Liver (tissue), 8 donors: ENCODE measurements at regions not wholly inside any gene's neighbourhood (a gene's known extent, or its start where the extent isn't known, plus 50 kb on each side); places are given as distances from the start of the nearest gene placed in this dataset.

ENCODE experiments used
- DNase-seq: peaks from one replicate; pipeline ENCODE4 v3.0.0-alpha.2; 2017; ENCODE audit warnings: low spot score
- H3K27ac ChIP-seq, 2 donors: one replicate each; pipeline ENCODE4 v1.7.0; 2013; ENCODE audit warnings: inconsistent platforms in 2 of 2, low read length in 2 of 2, control low read depth in 1 of 2, low read depth in 1 of 2, mild to moderate bottlenecking in 1 of 2
- H3K27me3 ChIP-seq, 4 donors: one replicate each; pipeline versions ENCODE4 v1.6.1 to v1.7.0; 2013; ENCODE audit warnings: low read length in 3 of 4, inconsistent platforms in 1 of 4, mild to moderate bottlenecking in 1 of 4, moderate library complexity in 1 of 4; ENCODE audit not compliant: control insufficient read depth in 4 of 4, insufficient read depth in 4 of 4
- H3K36me3 ChIP-seq, 4 donors: one replicate each; pipeline versions ENCODE4 v1.6.1 to v1.7.0; 2013; ENCODE audit warnings: low read length in 3 of 4, mild to moderate bottlenecking in 3 of 4, low read depth in 1 of 4, moderate library complexity in 1 of 4; ENCODE audit not compliant: control insufficient read depth in 4 of 4, insufficient read depth in 3 of 4
- H3K4me1 ChIP-seq, 4 donors: one replicate each; pipeline versions ENCODE4 v1.6.1 to v1.7.0; 2013; ENCODE audit warnings: low read length in 3 of 4, mild to moderate bottlenecking in 3 of 4, moderate library complexity in 1 of 4; ENCODE audit not compliant: control insufficient read depth in 4 of 4, insufficient read depth in 4 of 4
- H3K4me3 ChIP-seq, 3 donors: one replicate each; pipeline versions ENCODE4 v1.6.1 to v1.7.0; 2013; ENCODE audit warnings: low read length in 3 of 3, control low read depth in 1 of 3, low read depth in 1 of 3, mild to moderate bottlenecking in 1 of 3
- H3K9ac ChIP-seq, 2 donors: one replicate each; pipeline ENCODE4 v1.7.0; 2013; ENCODE audit warnings: low read length in 2 of 2, mild to moderate bottlenecking in 2 of 2, moderate library complexity in 2 of 2, control low read depth in 1 of 2, low read depth in 1 of 2
- H3K9me3 ChIP-seq, 4 donors: one replicate each; pipeline versions ENCODE4 v1.6.1 to v1.7.0; 2013; ENCODE audit warnings: low read length in 3 of 4; ENCODE audit not compliant: control insufficient read depth in 4 of 4
- EGR1 ChIP-seq, 2 donors: IDR thresholded peaks; 2 replicates each; pipeline ENCODE4 v1.6.1; 2016 to 2018; ENCODE audit warnings: antibody characterized with exemption in 2 of 2, low read depth in 2 of 2
- FOXA1 ChIP-seq: IDR thresholded peaks from 2 replicates; pipeline ENCODE4 v1.6.1; 2016; ENCODE audit warnings: antibody characterized with exemption
- FOXA2 ChIP-seq: IDR thresholded peaks from 2 replicates; pipeline ENCODE4 v1.6.1; 2016; ENCODE audit warnings: antibody characterized with exemption
- GABPA ChIP-seq, 2 donors: IDR thresholded peaks in 1 of 2; conservative IDR thresholded peaks in 1 of 2; 2 replicates each; pipeline ENCODE4 v1.6.1; 2016; ENCODE audit warnings: antibody characterized with exemption in 2 of 2, mild to moderate bottlenecking in 1 of 2, moderate library complexity in 1 of 2
- HNF4A ChIP-seq, 2 donors: conservative IDR thresholded peaks; 2 replicates each; pipeline ENCODE4 v1.6.1; 2016; ENCODE audit warnings: antibody characterized with exemption in 2 of 2, mild to moderate bottlenecking in 2 of 2
- HNF4G ChIP-seq: IDR thresholded peaks from 2 replicates; pipeline ENCODE4 v1.6.1; 2016; ENCODE audit warnings: antibody characterized with exemption
- JUND ChIP-seq, 2 donors: IDR thresholded peaks; 2 replicates each; pipeline ENCODE4 v1.6.1; 2016; ENCODE audit warnings: antibody characterized with exemption in 2 of 2
- NR2F2 ChIP-seq: IDR thresholded peaks from 2 replicates; pipeline ENCODE4 v1.6.1; 2016; ENCODE audit warnings: antibody characterized with exemption
- RAD21 ChIP-seq, 2 donors: IDR thresholded peaks; 2 replicates each; pipeline ENCODE4 v1.6.1; 2016; ENCODE audit warnings: antibody characterized with exemption in 2 of 2, mild to moderate bottlenecking in 2 of 2
- RXRA ChIP-seq, 2 donors: IDR thresholded peaks; 2 replicates each; pipeline ENCODE4 v1.6.1; 2017 to 2018; ENCODE audit warnings: antibody characterized with exemption in 2 of 2, mild to moderate bottlenecking in 1 of 2
- SP1 ChIP-seq: IDR thresholded peaks from 2 replicates; pipeline ENCODE4 v1.6.1; 2018; ENCODE audit warnings: antibody characterized with exemption, mild to moderate bottlenecking
- TAF1 ChIP-seq: conservative IDR thresholded peaks from 2 replicates; pipeline ENCODE4 v1.6.1; 2016; ENCODE audit warnings: antibody characterized with exemption, mild to moderate bottlenecking
- YY1 ChIP-seq: IDR thresholded peaks from 2 replicates; pipeline ENCODE4 v1.6.1; 2016; ENCODE audit warnings: antibody characterized with exemption, mild to moderate bottlenecking
- WGBS: extraction: QIAGEN DNeasy Blood & Tissue Kit; methylation state at CpG from one replicate; pipeline ENCODE4 v1.1.7; 2013; 5-methylcytosine and 5-hydroxymethylcytosine counted together
- TF ChIP-seq, protein P1 (sequence below): IDR thresholded peaks from 2 replicates; pipeline ENCODE4 v1.6.1; 2016; ENCODE audit warnings: antibody characterized with exemption, mild to moderate bottlenecking
- TF ChIP-seq, protein P2 (sequence below): IDR thresholded peaks from 2 replicates; pipeline ENCODE4 v1.6.1; 2016; ENCODE audit warnings: antibody characterized with exemption
- TF ChIP-seq, protein P3 (sequence below): IDR thresholded peaks from 2 replicates; pipeline ENCODE4 v1.6.1; 2016; ENCODE audit warnings: antibody characterized with exemption
- TF ChIP-seq, protein P4 (sequence below): IDR thresholded peaks from 2 replicates; pipeline ENCODE4 v1.6.1; 2016; ENCODE audit warnings: antibody characterized with exemption
- TF ChIP-seq, protein P5 (sequence below): fragments of 150-350 bp; IDR thresholded peaks from 2 replicates; pipeline ENCODE4 v1.5.1; 2017; ENCODE audit warnings: improper control_type of control experiment, low read depth, low read length; ENCODE audit not compliant: missing input control
- donor health status: healthy.
- donor health status: healthy.
- donor health status: healthy.
- donor health status: healthy.
- donor health status: healthy.

DNA sequence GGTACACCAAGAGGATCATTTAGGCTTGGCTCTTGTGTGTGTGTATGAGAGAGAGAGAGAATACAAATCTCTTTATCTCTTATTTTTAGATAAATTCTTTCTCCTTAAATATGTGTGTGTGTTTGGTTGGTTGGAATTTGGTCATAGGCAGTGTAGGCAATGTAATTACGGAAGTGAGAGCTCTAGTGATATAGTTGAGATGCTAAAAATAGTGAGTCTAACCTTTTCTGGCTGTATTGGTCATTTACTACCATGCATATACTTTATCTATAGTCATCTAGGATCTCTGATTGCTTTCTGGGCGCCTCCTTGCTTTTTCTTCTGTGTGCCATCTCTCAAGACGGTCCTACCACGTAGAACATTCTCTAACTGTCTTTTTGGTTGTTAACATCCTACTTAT is 250.2 kb downstream of the NUF2 start:
- Histone ChIP-seq H3K9ac (no peak overlapping the region), H3K36me3 (no peaks in the 10 kb centered on the region), H3K4me3 (no peak overlapping the region), H3K4me1 (no peaks in the 10 kb centered on the region), H3K27ac (no peak overlapping the region), H3K9me3 (no peaks in the 10 kb centered on the region), H3K27me3 (no peaks in the 10 kb centered on the region)
- WGBS, result 89% methylated on average over 4 of the region's 4 CpGs
- no peak for DNase-seq
- TF ChIP-seq HNF4A (conservative IDR thresholded peaks at IDR 0.05) (no peak), FOXA2 (no peak), SP1 (no peak), YY1 (no peak), GABPA (IDR thresholded peaks at IDR 0.05 in 1 of 2, conservative IDR thresholded peaks at IDR 0.05 in 1 of 2) (no peak), RXRA (IDR thresholded peaks at IDR 0.05) (no peak), NR2F2 (no peak), JUND (IDR thresholded peaks at IDR 0.05) (no peak), RAD21 (IDR thresholded peaks at IDR 0.05) (no peak), HNF4G (no peak), EGR1 (IDR thresholded peaks at IDR 0.05; ENCODE audit: low read depth in 2 of 2) (no peak), FOXA1 (no peak), TAF1 (no peak)
- TF ChIP-seq, protein P1, sequence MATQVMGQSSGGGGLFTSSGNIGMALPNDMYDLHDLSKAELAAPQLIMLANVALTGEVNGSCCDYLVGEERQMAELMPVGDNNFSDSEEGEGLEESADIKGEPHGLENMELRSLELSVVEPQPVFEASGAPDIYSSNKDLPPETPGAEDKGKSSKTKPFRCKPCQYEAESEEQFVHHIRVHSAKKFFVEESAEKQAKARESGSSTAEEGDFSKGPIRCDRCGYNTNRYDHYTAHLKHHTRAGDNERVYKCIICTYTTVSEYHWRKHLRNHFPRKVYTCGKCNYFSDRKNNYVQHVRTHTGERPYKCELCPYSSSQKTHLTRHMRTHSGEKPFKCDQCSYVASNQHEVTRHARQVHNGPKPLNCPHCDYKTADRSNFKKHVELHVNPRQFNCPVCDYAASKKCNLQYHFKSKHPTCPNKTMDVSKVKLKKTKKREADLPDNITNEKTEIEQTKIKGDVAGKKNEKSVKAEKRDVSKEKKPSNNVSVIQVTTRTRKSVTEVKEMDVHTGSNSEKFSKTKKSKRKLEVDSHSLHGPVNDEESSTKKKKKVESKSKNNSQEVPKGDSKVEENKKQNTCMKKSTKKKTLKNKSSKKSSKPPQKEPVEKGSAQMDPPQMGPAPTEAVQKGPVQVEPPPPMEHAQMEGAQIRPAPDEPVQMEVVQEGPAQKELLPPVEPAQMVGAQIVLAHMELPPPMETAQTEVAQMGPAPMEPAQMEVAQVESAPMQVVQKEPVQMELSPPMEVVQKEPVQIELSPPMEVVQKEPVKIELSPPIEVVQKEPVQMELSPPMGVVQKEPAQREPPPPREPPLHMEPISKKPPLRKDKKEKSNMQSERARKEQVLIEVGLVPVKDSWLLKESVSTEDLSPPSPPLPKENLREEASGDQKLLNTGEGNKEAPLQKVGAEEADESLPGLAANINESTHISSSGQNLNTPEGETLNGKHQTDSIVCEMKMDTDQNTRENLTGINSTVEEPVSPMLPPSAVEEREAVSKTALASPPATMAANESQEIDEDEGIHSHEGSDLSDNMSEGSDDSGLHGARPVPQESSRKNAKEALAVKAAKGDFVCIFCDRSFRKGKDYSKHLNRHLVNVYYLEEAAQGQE, result no peak
- TF ChIP-seq, protein P2, sequence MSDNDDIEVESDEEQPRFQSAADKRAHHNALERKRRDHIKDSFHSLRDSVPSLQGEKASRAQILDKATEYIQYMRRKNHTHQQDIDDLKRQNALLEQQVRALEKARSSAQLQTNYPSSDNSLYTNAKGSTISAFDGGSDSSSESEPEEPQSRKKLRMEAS, result no peak
- TF ChIP-seq, protein P3, sequence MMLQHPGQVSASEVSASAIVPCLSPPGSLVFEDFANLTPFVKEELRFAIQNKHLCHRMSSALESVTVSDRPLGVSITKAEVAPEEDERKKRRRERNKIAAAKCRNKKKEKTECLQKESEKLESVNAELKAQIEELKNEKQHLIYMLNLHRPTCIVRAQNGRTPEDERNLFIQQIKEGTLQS, result no peak
- TF ChIP-seq, protein P4, sequence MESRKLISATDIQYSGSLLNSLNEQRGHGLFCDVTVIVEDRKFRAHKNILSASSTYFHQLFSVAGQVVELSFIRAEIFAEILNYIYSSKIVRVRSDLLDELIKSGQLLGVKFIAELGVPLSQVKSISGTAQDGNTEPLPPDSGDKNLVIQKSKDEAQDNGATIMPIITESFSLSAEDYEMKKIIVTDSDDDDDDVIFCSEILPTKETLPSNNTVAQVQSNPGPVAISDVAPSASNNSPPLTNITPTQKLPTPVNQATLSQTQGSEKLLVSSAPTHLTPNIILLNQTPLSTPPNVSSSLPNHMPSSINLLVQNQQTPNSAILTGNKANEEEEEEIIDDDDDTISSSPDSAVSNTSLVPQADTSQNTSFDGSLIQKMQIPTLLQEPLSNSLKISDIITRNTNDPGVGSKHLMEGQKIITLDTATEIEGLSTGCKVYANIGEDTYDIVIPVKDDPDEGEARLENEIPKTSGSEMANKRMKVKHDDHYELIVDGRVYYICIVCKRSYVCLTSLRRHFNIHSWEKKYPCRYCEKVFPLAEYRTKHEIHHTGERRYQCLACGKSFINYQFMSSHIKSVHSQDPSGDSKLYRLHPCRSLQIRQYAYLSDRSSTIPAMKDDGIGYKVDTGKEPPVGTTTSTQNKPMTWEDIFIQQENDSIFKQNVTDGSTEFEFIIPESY, result no peak
- TF ChIP-seq, protein P5, sequence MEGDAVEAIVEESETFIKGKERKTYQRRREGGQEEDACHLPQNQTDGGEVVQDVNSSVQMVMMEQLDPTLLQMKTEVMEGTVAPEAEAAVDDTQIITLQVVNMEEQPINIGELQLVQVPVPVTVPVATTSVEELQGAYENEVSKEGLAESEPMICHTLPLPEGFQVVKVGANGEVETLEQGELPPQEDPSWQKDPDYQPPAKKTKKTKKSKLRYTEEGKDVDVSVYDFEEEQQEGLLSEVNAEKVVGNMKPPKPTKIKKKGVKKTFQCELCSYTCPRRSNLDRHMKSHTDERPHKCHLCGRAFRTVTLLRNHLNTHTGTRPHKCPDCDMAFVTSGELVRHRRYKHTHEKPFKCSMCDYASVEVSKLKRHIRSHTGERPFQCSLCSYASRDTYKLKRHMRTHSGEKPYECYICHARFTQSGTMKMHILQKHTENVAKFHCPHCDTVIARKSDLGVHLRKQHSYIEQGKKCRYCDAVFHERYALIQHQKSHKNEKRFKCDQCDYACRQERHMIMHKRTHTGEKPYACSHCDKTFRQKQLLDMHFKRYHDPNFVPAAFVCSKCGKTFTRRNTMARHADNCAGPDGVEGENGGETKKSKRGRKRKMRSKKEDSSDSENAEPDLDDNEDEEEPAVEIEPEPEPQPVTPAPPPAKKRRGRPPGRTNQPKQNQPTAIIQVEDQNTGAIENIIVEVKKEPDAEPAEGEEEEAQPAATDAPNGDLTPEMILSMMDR, result no peak

DNA sequence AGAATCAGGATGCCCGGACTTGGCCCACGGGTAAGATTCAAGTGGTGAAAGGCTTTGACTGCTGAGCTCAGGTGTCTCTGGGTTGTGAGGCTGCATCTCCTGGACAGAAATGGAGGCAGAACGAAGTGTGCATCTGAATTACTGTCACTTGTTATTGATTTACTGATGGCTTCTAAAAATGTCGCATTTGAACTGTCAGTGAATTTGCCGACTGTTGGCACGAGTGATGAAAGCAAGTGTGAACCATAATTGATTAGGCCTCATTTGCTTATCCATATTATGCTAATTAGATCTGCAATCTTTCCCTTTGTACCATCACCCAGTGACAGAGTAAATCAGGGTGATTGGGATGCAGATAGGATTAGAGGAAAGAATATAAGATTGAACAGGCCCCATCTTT is 252.4 kb downstream of the NUF2 start:
- Histone ChIP-seq H3K4me1 (no peaks in the 10 kb centered on the region), H3K9ac (no peak overlapping the region), H3K27me3 (no peaks in the 10 kb centered on the region), H3K9me3 (no peaks in the 10 kb centered on the region), H3K4me3 (no peak overlapping the region), H3K27ac (no peak overlapping the region), H3K36me3 (no peaks in the 10 kb centered on the region)
- 92% methylated on average over 6 of the region's 6 CpGs for WGBS
- TF ChIP-seq RXRA (IDR thresholded peaks at IDR 0.05) (no peak), EGR1 (IDR thresholded peaks at IDR 0.05; ENCODE audit: low read depth in 2 of 2) (no peak), HNF4A (conservative IDR thresholded peaks at IDR 0.05) (no peak)
- TF ChIP-seq, protein P4, result no peak
- no peak for DNase-seq
